MM.1S (cell line): ENCODE measurements at regions not wholly inside any gene's neighbourhood (a gene's known extent, or its start where the extent isn't known, plus 50 kb on each side); places are given as distances from the start of the nearest gene placed in this dataset.

ENCODE experiments used
- DNase-seq: peaks from one replicate; pipeline ENCODE4 v3.0.0-alpha.2; 2015
- H2AFZ ChIP-seq: fragments of 300-600 bp; sonication (generic); 2 replicates; pipeline ENCODE4 v1.6.0; 2016; ENCODE audit warnings: antibody characterized with exemption, low read length
- H3F3A ChIP-seq: fragments of 300-600 bp; sonication (generic); 2 replicates; pipeline ENCODE4 v1.6.1; 2016; ENCODE audit warnings: mild to moderate bottlenecking, antibody characterized with exemption, low read length, moderate library complexity, mixed read lengths; ENCODE audit not compliant: insufficient read depth
- H3K27ac ChIP-seq: fragments of 300-600 bp; sonication (generic); 2 replicates; pipeline ENCODE4 v1.5.1; 2016; ENCODE audit warnings: mild to moderate bottlenecking, low read length
- H3K27me3 ChIP-seq: fragments of 300-600 bp; sonication (generic); replicated peaks from 2 replicates; pipeline ENCODE4 v1.6.0; 2016; ENCODE audit warnings: low read length; ENCODE audit not compliant: insufficient read depth
- H3K36me3 ChIP-seq: fragments of 300-600 bp; sonication (generic); replicated peaks from 2 replicates; pipeline ENCODE4 v1.6.1; 2016; ENCODE audit warnings: mild to moderate bottlenecking, low read length, mixed read lengths; ENCODE audit not compliant: insufficient read depth
- H3K4me1 ChIP-seq: fragments of 300-600 bp; sonication (generic); 2 replicates; pipeline ENCODE4 v1.6.1; 2016; ENCODE audit warnings: low read length, mixed read lengths
- H3K4me2 ChIP-seq: fragments of 300-600 bp; sonication (generic); 2 replicates; pipeline ENCODE4 v1.6.0; 2016; ENCODE audit warnings: low read depth, low read length
- H3K4me3 ChIP-seq: fragments of 300-600 bp; sonication (generic); 2 replicates; pipeline ENCODE4 v1.5.1; 2016; ENCODE audit warnings: low read length, mixed read lengths
- H3K79me2 ChIP-seq: fragments of 300-600 bp; sonication (generic); 2 replicates; pipeline ENCODE4 v1.6.1; 2016; ENCODE audit warnings: mixed run types, low read length, mixed read lengths
- H3K9ac ChIP-seq: fragments of 300-600 bp; sonication (generic); 2 replicates; pipeline ENCODE4 v1.6.1; 2016; ENCODE audit warnings: low read length, mixed read lengths
- H3K9me2 ChIP-seq: fragments of 300-600 bp; sonication (generic); replicated peaks from 2 replicates; pipeline ENCODE4 v1.6.1; 2016; ENCODE audit warnings: mild to moderate bottlenecking, low read length, mixed read lengths; ENCODE audit not compliant: insufficient read depth
- H3K9me3 ChIP-seq: fragments of 300-600 bp; sonication (generic); replicated peaks from 2 replicates; pipeline ENCODE4 v1.6.1; 2016; ENCODE audit warnings: mild to moderate bottlenecking, low read length, mixed read lengths; ENCODE audit not compliant: insufficient read depth
- H4K20me1 ChIP-seq: fragments of 300-600 bp; sonication (generic); 2 replicates; pipeline ENCODE4 v1.6.1; 2016; ENCODE audit warnings: mild to moderate bottlenecking, low read length, moderate library complexity, mixed read lengths; ENCODE audit not compliant: insufficient read depth
- CTCF ChIP-seq: fragments of 300-600 bp; sonication (generic); IDR thresholded peaks from 2 replicates; pipeline ENCODE4 v1.5.1; 2016; ENCODE audit warnings: antibody characterized with exemption, low read length, mixed read lengths
- EZH2 ChIP-seq: fragments of 300-600 bp; sonication (generic); optimal IDR thresholded peaks from 2 replicates; pipeline ENCODE3; 2017; ENCODE audit warnings: low read depth, mild to moderate bottlenecking, antibody characterized with exemption, low read length, mixed read lengths
- EZH2phosphoT487 ChIP-seq: fragments of 300-600 bp; sonication (generic); IDR thresholded peaks from 2 replicates; pipeline ENCODE4 v1.6.1; 2018; ENCODE audit warnings: antibody characterized with exemption, low read length

DNA sequence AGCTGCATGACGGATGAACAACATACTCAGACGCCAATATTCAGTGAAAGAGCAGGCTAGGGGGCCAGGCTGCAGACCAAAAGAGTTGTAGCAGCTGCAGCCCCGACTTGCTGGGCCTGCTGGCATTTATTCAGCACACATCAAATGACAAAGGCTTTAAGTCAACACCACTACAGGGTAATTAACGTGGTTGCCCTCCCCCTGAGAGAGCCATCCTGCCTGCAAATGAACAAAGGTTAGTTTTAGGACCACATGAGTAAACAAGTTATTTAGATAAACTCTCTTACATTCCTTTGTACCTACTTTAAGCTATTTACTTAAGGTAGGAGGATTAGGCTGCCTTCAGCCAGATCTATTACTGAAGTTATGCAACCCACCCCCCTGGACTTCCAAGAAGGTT, 1329.1 kb downstream of the PCDH18 start:
- H4K20me1 ChIP-seq, result no peaks in the 10 kb centered on the region
- no peak overlapping the region for H2AFZ ChIP-seq
- no peaks in the 10 kb centered on the region for H3K36me3 ChIP-seq
- H3K27ac ChIP-seq, result no peak overlapping the region
- no peaks in the 10 kb centered on the region for H3K27me3 ChIP-seq
- DNase-seq, result no peak
- no peaks in the 10 kb centered on the region for H3K79me2 ChIP-seq
- TF ChIP-seq CTCF (no peak), EZH2 (no peak), EZH2phosphoT487 (no peak)
- no peak overlapping the region for H3K4me3 ChIP-seq
- H3K4me2 ChIP-seq, result no peak overlapping the region
- no peak overlapping the region for H3K9ac ChIP-seq
- H3K9me2 ChIP-seq, result no peaks in the 10 kb centered on the region
- no peaks in the 10 kb centered on the region for H3K4me1 ChIP-seq
- H3F3A ChIP-seq, result no peaks in the 10 kb centered on the region
- H3K9me3 ChIP-seq, result no peaks in the 10 kb centered on the region

DNA sequence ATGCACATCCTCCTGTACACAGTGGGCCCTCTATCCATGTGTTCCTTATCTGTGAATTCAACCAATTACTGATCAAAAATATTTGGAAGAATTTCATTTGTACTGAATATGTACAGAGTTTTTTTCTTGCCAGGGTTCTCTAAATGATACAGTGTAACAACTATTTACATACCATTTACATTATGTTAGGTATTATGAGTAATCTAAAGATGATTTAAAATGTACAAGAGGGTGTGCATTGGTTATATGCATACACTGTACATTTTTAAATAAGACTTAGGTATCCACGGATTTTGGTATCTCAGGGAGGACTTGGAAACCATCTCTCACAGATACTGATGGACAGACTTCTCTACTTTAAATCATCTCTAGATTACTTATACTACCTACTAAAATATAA, 1333.9 kb downstream of the PCDH18 start:
- no peak overlapping the region for H3K4me2 ChIP-seq
- H2AFZ ChIP-seq, result no peak overlapping the region
- TF ChIP-seq EZH2 (no peak), EZH2phosphoT487 (no peak), CTCF (no peak)
- no peaks in the 10 kb centered on the region for H4K20me1 ChIP-seq
- H3K9ac ChIP-seq, result no peak overlapping the region
- DNase-seq, result no peak
- no peak overlapping the region for H3K27ac ChIP-seq
- H3K27me3 ChIP-seq, result no peaks in the 10 kb centered on the region
- H3K4me3 ChIP-seq, result no peak overlapping the region
- no peaks in the 10 kb centered on the region for H3K9me2 ChIP-seq
- H3K36me3 ChIP-seq, result no peaks in the 10 kb centered on the region
- no peaks in the 10 kb centered on the region for H3K4me1 ChIP-seq
- no peaks in the 10 kb centered on the region for H3K79me2 ChIP-seq
- no peaks in the 10 kb centered on the region for H3F3A ChIP-seq
- no peaks in the 10 kb centered on the region for H3K9me3 ChIP-seq

GRCh38 chr4:136194962-136195361, 1337.3 kb downstream of the PCDH18 start:
- no peaks in the 10 kb centered on the region for H4K20me1 ChIP-seq
- no peak overlapping the region for H3K27ac ChIP-seq
- H3F3A ChIP-seq, result no peaks in the 10 kb centered on the region
- TF ChIP-seq EZH2 (no peak), CTCF (no peak), EZH2phosphoT487 (no peak)
- H3K36me3 ChIP-seq, result no peaks in the 10 kb centered on the region
- H3K27me3 ChIP-seq, result no peaks in the 10 kb centered on the region
- no peak overlapping the region for H3K4me3 ChIP-seq
- H3K4me1 ChIP-seq, result no peaks in the 10 kb centered on the region
- DNase-seq, result no peak
- H3K9me3 ChIP-seq, result no peaks in the 10 kb centered on the region
- H3K9ac ChIP-seq, result no peak overlapping the region
- H3K9me2 ChIP-seq, result no peaks in the 10 kb centered on the region
- no peak overlapping the region for H2AFZ ChIP-seq
- H3K4me2 ChIP-seq, result no peak overlapping the region
- H3K79me2 ChIP-seq, result no peaks in the 10 kb centered on the region
